ENCODE measurements at regions not wholly inside any gene's neighbourhood (a gene's known extent, or its start where the extent isn't known, plus 50 kb on each side); places are given as distances from the start of the nearest gene placed in this dataset.

DNA sequence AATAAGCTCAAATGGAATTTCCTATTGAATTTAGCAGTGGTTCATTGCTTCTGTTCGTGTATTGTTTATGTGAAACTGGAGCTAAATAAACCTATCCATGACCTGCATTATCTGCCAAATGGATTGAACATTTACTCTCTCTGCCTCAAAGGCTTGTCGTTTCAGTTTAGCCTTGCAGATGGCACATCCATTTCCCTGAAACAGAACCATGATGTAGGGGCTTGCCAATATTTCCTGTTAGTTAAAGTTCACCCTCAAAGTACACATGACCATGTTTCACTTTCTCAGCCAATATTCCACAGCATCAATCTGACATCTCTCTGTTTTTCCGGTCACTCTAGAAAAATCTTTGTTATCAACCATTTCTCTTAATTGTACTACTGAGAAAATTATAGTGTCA, 545.3 kb downstream of the TAF11L14 start:
- DNase-seq (ENCODE audit: extremely low spot score, unreplicated experiment) = no peak
- no peak for TF ChIP-seq CTCF (conservative IDR thresholded peaks at IDR 0.05)
- Mint-ChIP-seq H3K27me3 (no peaks in the 10 kb centered on the region), H3K27ac (no peak overlapping the region), H3K36me3 (no peaks in the 10 kb centered on the region), H3K4me3 (no peak overlapping the region), H3K4me1 (ENCODE audit: unreplicated experiment) (no peaks in the 10 kb centered on the region), H3K9me3 (no peaks in the 10 kb centered on the region)

DNA sequence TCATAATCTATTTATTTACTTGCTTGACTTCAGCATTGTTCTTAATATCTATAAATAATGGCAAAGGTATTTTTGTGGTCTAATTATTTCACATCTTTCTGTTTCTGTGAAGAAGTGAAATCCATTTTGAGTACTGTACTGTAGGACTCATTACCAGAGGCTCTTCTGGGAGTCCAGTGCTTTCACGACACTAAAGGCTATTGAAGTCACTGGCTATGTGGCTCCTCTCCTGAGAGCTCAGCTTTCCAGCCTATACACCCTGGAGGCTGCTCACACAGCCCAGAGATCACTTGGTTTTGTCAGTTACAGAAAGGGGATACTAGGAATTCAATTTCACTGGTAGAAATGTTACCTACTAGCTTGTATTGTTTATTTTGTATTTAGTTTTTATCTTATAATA, 547.3 kb downstream of the TAF11L14 start:
- Mint-ChIP-seq H3K4me3 (no peak overlapping the region), H3K9me3 (no peaks in the 10 kb centered on the region), H3K27ac (no peak overlapping the region), H3K4me1 (ENCODE audit: unreplicated experiment) (no peaks in the 10 kb centered on the region), H3K27me3 (no peaks in the 10 kb centered on the region), H3K36me3 (no peaks in the 10 kb centered on the region)
- TF ChIP-seq CTCF (conservative IDR thresholded peaks at IDR 0.05) = no peak
- DNase-seq (ENCODE audit: extremely low spot score, unreplicated experiment) = no peak

GRCh38 chr5:18195910-18196309, 561.6 kb downstream of the TAF11L14 start:
- H3K9me3 Mint-ChIP-seq = no peaks in the 10 kb centered on the region
- no peaks in the 10 kb centered on the region for H3K4me1 Mint-ChIP-seq (ENCODE audit: unreplicated experiment)
- no peak for TF ChIP-seq CTCF (conservative IDR thresholded peaks at IDR 0.05)
- no peak overlapping the region for H3K4me3 Mint-ChIP-seq
- DNase-seq (ENCODE audit: extremely low spot score, unreplicated experiment) = no peak
- H3K36me3 Mint-ChIP-seq = no peaks in the 10 kb centered on the region
- H3K27me3 Mint-ChIP-seq = no peaks in the 10 kb centered on the region
- H3K27ac Mint-ChIP-seq = no peak overlapping the region

- H3K4me3 Mint-ChIP-seq = no peak overlapping the region
- no peaks in the 10 kb centered on the region for H3K4me1 Mint-ChIP-seq (ENCODE audit: unreplicated experiment)
- no peak overlapping the region for H3K27ac Mint-ChIP-seq
- DNase-seq (ENCODE audit: extremely low spot score, unreplicated experiment) = no peak
- H3K9me3 Mint-ChIP-seq = no peaks in the 10 kb centered on the region
- no peaks in the 10 kb centered on the region for H3K36me3 Mint-ChIP-seq
- no peak for TF ChIP-seq CTCF (conservative IDR thresholded peaks at IDR 0.05)
- H3K27me3 Mint-ChIP-seq = no peaks in the 10 kb centered on the region
Observed at GRCh38 chr5:18197734-18198133, 563.5 kb downstream of the TAF11L14 start.

DNA sequence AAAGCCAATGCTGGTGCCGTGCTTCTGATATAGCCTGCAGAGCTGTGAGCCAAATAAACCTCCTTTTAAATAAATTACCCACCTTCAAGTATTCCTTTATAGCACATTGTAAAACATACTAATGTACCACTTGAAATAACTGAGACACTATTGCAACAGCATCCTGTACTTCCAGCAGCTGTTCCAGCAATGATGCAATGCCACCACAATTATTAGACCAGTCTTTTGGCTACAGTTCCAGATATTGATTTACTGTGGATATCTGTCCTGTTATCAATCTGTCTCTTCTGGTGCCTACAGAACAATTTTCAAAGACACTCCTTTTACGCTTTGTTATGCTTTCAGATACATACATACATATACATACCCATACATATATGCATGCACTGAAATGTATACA, 567.9 kb downstream of the TAF11L14 start:
- Mint-ChIP-seq H3K4me1 (ENCODE audit: unreplicated experiment) (no peaks in the 10 kb centered on the region), H3K27me3 (no peaks in the 10 kb centered on the region), H3K36me3 (no peaks in the 10 kb centered on the region), H3K9me3 (no peaks in the 10 kb centered on the region), H3K4me3 (no peak overlapping the region), H3K27ac (no peak overlapping the region)
- TF ChIP-seq CTCF (conservative IDR thresholded peaks at IDR 0.05) = no peak
- DNase-seq (ENCODE audit: extremely low spot score, unreplicated experiment) = no peak

GRCh38 chr5:18203296-18203695, 569.0 kb downstream of the TAF11L14 start:
- no peaks in the 10 kb centered on the region for H3K4me1 Mint-ChIP-seq (ENCODE audit: unreplicated experiment)
- H3K27me3 Mint-ChIP-seq = no peaks in the 10 kb centered on the region
- TF ChIP-seq CTCF (conservative IDR thresholded peaks at IDR 0.05) = no peak
- no peaks in the 10 kb centered on the region for H3K9me3 Mint-ChIP-seq
- no peaks in the 10 kb centered on the region for H3K36me3 Mint-ChIP-seq
- H3K27ac Mint-ChIP-seq = no peak overlapping the region
- DNase-seq (ENCODE audit: extremely low spot score, unreplicated experiment) = no peak
- no peak overlapping the region for H3K4me3 Mint-ChIP-seq
